H1 (cell line): ENCODE measurements at regions not wholly inside any gene's neighbourhood (a gene's known extent, or its start where the extent isn't known, plus 50 kb on each side); places are given as distances from the start of the nearest gene placed in this dataset.

Experiments
- CTCF ChIA-PET: fragments of 300-600 bp; sonication (Branson Sonifier 250); formaldehyde crosslinking; loops from one replicate; lab custom pipeline; 2021; ENCODE audit not compliant: partially characterized antibody; lab: Charles Lee
- POLR2A ChIA-PET: fragments of 300-600 bp; sonication (Branson Sonifier 250); formaldehyde crosslinking; loops from one replicate; lab custom pipeline; 2021; ENCODE audit warnings: inconsistent platforms; ENCODE audit not compliant: partially characterized antibody; lab: Charles Lee
- DNase-seq, 2 experiments: peaks; one replicate each; pipeline versions ENCODE4 v3.0.0 to v3.0.0-alpha.2; 2010 to 2022; ENCODE audit warnings: low spot score in 2 of 2, low read depth in 1 of 2, mixed read lengths in 1 of 2
- FAIRE-seq: peaks from 2 replicates; lab custom pipeline; 2011; peaks lifted over from hg19 to GRCh38; lab: Jason Lieb, UNC
- H2AFZ ChIP-seq: 2 replicates; pipeline ENCODE4 v1.8.1; 2012; ENCODE audit warnings: low read length, inconsistent platforms
- H2AK5ac ChIP-seq: 2 replicates; pipeline ENCODE4 v1.6.1; 2013; ENCODE audit warnings: low read depth, low read length
- H2BK120ac ChIP-seq: replicated peaks from 2 replicates; pipeline ENCODE3; 2013; ENCODE audit warnings: low read depth, low read length, inconsistent platforms
- H2BK12ac ChIP-seq: 2 replicates; pipeline ENCODE4 v1.6.1; 2013; ENCODE audit warnings: low read depth, low read length
- H2BK15ac ChIP-seq: 2 replicates; pipeline ENCODE4 v1.6.1; 2013; ENCODE audit warnings: low read length
- H2BK20ac ChIP-seq: 2 replicates; pipeline ENCODE4 v1.6.1; 2013; ENCODE audit warnings: low read length
- H2BK5ac ChIP-seq: 2 replicates; pipeline ENCODE4 v1.6.1; 2013; ENCODE audit warnings: low read depth, low read length
- H3K14ac ChIP-seq: 2 replicates; pipeline ENCODE4 v1.6.1; 2013; ENCODE audit warnings: inconsistent platforms; ENCODE audit not compliant: insufficient read length
- H3K18ac ChIP-seq: 2 replicates; pipeline ENCODE4 v1.6.1; 2013; ENCODE audit warnings: low read length; ENCODE audit errors: extremely low read depth
- H3K23ac ChIP-seq: 2 replicates; pipeline ENCODE4 v1.6.1; 2013; ENCODE audit warnings: inconsistent platforms; ENCODE audit not compliant: insufficient read length
- H3K23me2 ChIP-seq: 2 replicates; pipeline ENCODE4 v1.6.1; 2013; ENCODE audit warnings: low read depth, low read length
- H3K27ac ChIP-seq: 2 replicates; pipeline ENCODE4 v1.6.1; 2011; ENCODE audit warnings: low read depth, low read length, inconsistent platforms
- H3K27me3 ChIP-seq, 4 experiments: replicated peaks in 1 of 4; 1 replicate in 1 of 4; 2 replicates in 3 of 4; pipeline versions ENCODE4 v1.6.1 to v1.8.1; 2011 to 2013; ENCODE audit warnings: low read length in 3 of 4, mild to moderate bottlenecking in 3 of 4, inconsistent platforms in 2 of 4, mixed read lengths in 2 of 4, moderate library complexity in 1 of 4; ENCODE audit not compliant: control insufficient read depth in 3 of 4, insufficient read depth in 3 of 4; ENCODE audit errors: extremely low read depth in 1 of 4
- H3K36me3 ChIP-seq, 4 experiments: 2 replicates each; pipeline versions ENCODE4 v1.6.1 to v1.8.1; 2011 to 2013; ENCODE audit warnings: mild to moderate bottlenecking in 4 of 4, low read length in 3 of 4, moderate library complexity in 2 of 4, control low read depth in 1 of 4, inconsistent platforms in 1 of 4; ENCODE audit not compliant: insufficient read depth in 4 of 4, control insufficient read depth in 2 of 4
- H3K4ac ChIP-seq: replicated peaks from 2 replicates; pipeline ENCODE3; 2013; ENCODE audit warnings: low read length, low read depth, mixed read lengths, inconsistent platforms; ENCODE audit not compliant: insufficient read length
- H3K4me1 ChIP-seq, 4 experiments: replicated peaks in 1 of 4; 1 replicate in 1 of 4; 2 replicates in 3 of 4; pipeline versions ENCODE4 v1.6.1 to v1.8.1; 2011 to 2013; ENCODE audit warnings: low read length in 3 of 4, inconsistent platforms in 2 of 4, mixed read lengths in 1 of 4; ENCODE audit not compliant: insufficient read depth in 4 of 4, control insufficient read depth in 3 of 4
- H3K4me2 ChIP-seq, 2 experiments: 2 replicates each; pipeline versions ENCODE4 v1.6.1 to v1.8.1; 2011 to 2013; ENCODE audit warnings: low read depth in 2 of 2, low read length in 2 of 2, control low read depth in 1 of 2, inconsistent platforms in 1 of 2, mild to moderate bottlenecking in 1 of 2; ENCODE audit not compliant: insufficient read depth in 1 of 2
- H3K4me3 ChIP-seq, 4 experiments: fragments of 200-600, 300-600 bp in 1 of 4; sonication (generic), shearing (Covaris generic), sonication (Bioruptor Twin) in 1 of 4; 2 replicates each; pipeline versions ENCODE4 v1.5.1 to v1.8.1; 2011 to 2016; ENCODE audit warnings: low read length in 4 of 4, low read depth in 3 of 4, control low read depth in 2 of 4, inconsistent platforms in 2 of 4, mild to moderate bottlenecking in 2 of 4, mixed read lengths in 1 of 4, moderate library complexity in 1 of 4; ENCODE audit not compliant: insufficient read depth in 2 of 4; ENCODE audit errors: extremely low read depth in 1 of 4
- H3K56ac ChIP-seq: replicated peaks from 2 replicates; pipeline ENCODE3; 2013; ENCODE audit warnings: low read depth, mild to moderate bottlenecking, mixed read lengths, low read length, inconsistent platforms; ENCODE audit not compliant: insufficient read length
- H3K79me1 ChIP-seq: 2 replicates; pipeline ENCODE4 v1.6.1; 2013; ENCODE audit warnings: low read depth, low read length, control low read depth
- H3K79me2 ChIP-seq, 2 experiments: 2 replicates each; pipeline versions ENCODE4 v1.6.1 to v1.8.1; 2012 to 2013; ENCODE audit warnings: low read length in 2 of 2, mild to moderate bottlenecking in 2 of 2, inconsistent platforms in 1 of 2; ENCODE audit not compliant: insufficient read depth in 2 of 2, control insufficient read depth in 1 of 2
- H3K9ac ChIP-seq, 4 experiments: replicated peaks in 1 of 4; 1 replicate in 1 of 4; 2 replicates in 3 of 4; pipeline versions ENCODE4 v1.6.1 to v1.8.1; 2011 to 2013; ENCODE audit warnings: low read depth in 3 of 4, low read length in 3 of 4, control low read depth in 2 of 4, mild to moderate bottlenecking in 2 of 4, moderate library complexity in 2 of 4, inconsistent platforms in 1 of 4; ENCODE audit errors: extremely low read depth in 1 of 4
- H3K9me3 ChIP-seq, 2 experiments: 2 replicates each; pipeline versions ENCODE4 v1.6.1 to v1.8.1; 2012 to 2013; ENCODE audit warnings: mild to moderate bottlenecking in 2 of 2, moderate library complexity in 2 of 2, control low read depth in 1 of 2, inconsistent platforms in 1 of 2, low read depth in 1 of 2, low read length in 1 of 2, mixed read lengths in 1 of 2; ENCODE audit not compliant: insufficient read depth in 2 of 2
- H4K20me1 ChIP-seq, 2 experiments: replicated peaks in 1 of 2; 2 replicates each; pipeline versions ENCODE3 to v1.8.1; 2011 to 2013; ENCODE audit warnings: inconsistent platforms in 2 of 2, low read length in 2 of 2, mild to moderate bottlenecking in 1 of 2; ENCODE audit not compliant: insufficient read depth in 2 of 2, control insufficient read depth in 1 of 2
- H4K5ac ChIP-seq: 2 replicates; pipeline ENCODE4 v1.6.1; 2013; ENCODE audit warnings: low read length, low read depth, mixed read lengths, inconsistent platforms; ENCODE audit not compliant: insufficient read length
- H4K8ac ChIP-seq: 2 replicates; pipeline ENCODE4 v1.8.0; 2013; ENCODE audit warnings: mild to moderate bottlenecking, moderate library complexity, low read length, inconsistent platforms; ENCODE audit not compliant: insufficient read depth; ENCODE audit errors: extremely low read depth
- H4K91ac ChIP-seq: replicated peaks from 2 replicates; pipeline ENCODE3; 2013; ENCODE audit warnings: low read length, mixed read lengths, inconsistent platforms; ENCODE audit not compliant: insufficient read length
- CBX5 ChIP-seq: fragments of 300-800, 300-1000 bp; sonication (generic); IDR thresholded peaks from 2 replicates; pipeline ENCODE4 v1.7.1; 2016; ENCODE audit warnings: antibody characterized with exemption, low read length, low read depth
- CTBP2 ChIP-seq: IDR thresholded peaks from 2 replicates; pipeline ENCODE4 v1.7.0; 2011; ENCODE audit warnings: borderline replicate concordance, mild to moderate bottlenecking, moderate library complexity, mixed read lengths, low read length; ENCODE audit not compliant: insufficient read depth, insufficient read length
- CTCF ChIP-seq, 3 experiments: IDR thresholded peaks; 1 replicate in 2 of 3; 2 replicates in 1 of 3; pipeline versions ENCODE4 v1.5.1 to v1.6.1; 2011; ENCODE audit warnings: low read length in 3 of 3, mild to moderate bottlenecking in 3 of 3, inconsistent platforms in 2 of 3, low read depth in 1 of 3, moderate library complexity in 1 of 3; ENCODE audit not compliant: insufficient read depth in 1 of 3; ENCODE audit errors: control extremely low read depth in 1 of 3
- JUN ChIP-seq: IDR thresholded peaks from 2 replicates; pipeline ENCODE4 v1.6.1; 2011; ENCODE audit warnings: low read depth, mild to moderate bottlenecking, improper control_type of control experiment, low read length
- KDM1A ChIP-seq: fragments of 200-600, 300-600 bp; sonication (generic); IDR thresholded peaks from 2 replicates; pipeline ENCODE4 v1.7.1; 2016; ENCODE audit warnings: mild to moderate bottlenecking, low read length, borderline replicate concordance
- POLR2A ChIP-seq, 2 experiments: IDR thresholded peaks; 1 replicate in 1 of 2; 2 replicates in 1 of 2; pipeline ENCODE4 v1.6.1; 2011; ENCODE audit warnings: low read depth in 2 of 2, low read length in 2 of 2, mild to moderate bottlenecking in 2 of 2; ENCODE audit errors: control extremely low read depth in 1 of 2
- POU5F1 ChIP-seq: IDR thresholded peaks from 2 replicates; pipeline ENCODE4 v1.6.1; 2011; ENCODE audit warnings: low read depth, mild to moderate bottlenecking, low read length, moderate library complexity
- RAD21 ChIP-seq, 2 experiments: IDR thresholded peaks in 1 of 2; conservative IDR thresholded peaks in 1 of 2; 2 replicates each; pipeline ENCODE4 v1.6.1; 2011; ENCODE audit warnings: low read depth in 2 of 2, low read length in 2 of 2, improper control_type of control experiment in 1 of 2, inconsistent platforms in 1 of 2, mild to moderate bottlenecking in 1 of 2, moderate library complexity in 1 of 2
- TAF7 ChIP-seq: optimal IDR thresholded peaks from 2 replicates; pipeline ENCODE3; 2011; ENCODE audit warnings: low read depth, mild to moderate bottlenecking, inconsistent platforms, low read length, moderate library complexity, borderline replicate concordance
- TEAD4 ChIP-seq: IDR thresholded peaks from 2 replicates; pipeline ENCODE4 v1.6.1; 2012; ENCODE audit warnings: low read depth, low read length, inconsistent platforms, mixed read lengths
- ZNF274 ChIP-seq: IDR thresholded peaks from 2 replicates; pipeline ENCODE4 v1.7.0; 2012; ENCODE audit warnings: low read length, borderline replicate concordance; ENCODE audit errors: extremely low read depth
- WGBS, 2 experiments: shearing (Covaris generic) in 1 of 2; methylation state at CpG; one replicate each; pipeline versions ENCODE4 v1.1.6 to v1.1.7; 2013 to 2015; ENCODE audit warnings: low lambda C conversion rate in 2 of 2, mixed read lengths in 2 of 2, inconsistent platforms in 1 of 2, low coverage in 1 of 2, missing lambda C conversion rate in 1 of 2; ENCODE audit not compliant: insufficient replicate concordance in 2 of 2, insufficient coverage in 1 of 2, insufficient read length in 1 of 2; ENCODE audit errors: extremely low coverage in 1 of 2, missing lambda C conversion rate in 1 of 2; 5-methylcytosine and 5-hydroxymethylcytosine counted together
- TF ChIP-seq, protein P1 (sequence below): IDR thresholded peaks from 2 replicates; pipeline ENCODE4 v1.6.1; 2012; ENCODE audit warnings: inconsistent platforms

- Histone ChIP-seq H2AFZ (no peak overlapping the region), H3K4me3 (no peak overlapping the region), H2BK12ac (no peak overlapping the region), H2AK5ac (no peak overlapping the region), H3K4ac (no peak overlapping the region), H3K79me2 (no peaks in the 10 kb centered on the region), H4K8ac (no peak overlapping the region), H3K23ac (no peak overlapping the region), H4K5ac (no peak overlapping the region), H3K4me1 (no peaks in the 10 kb centered on the region; a peak in 1 of 7 replicates), H3K9ac (no peak overlapping the region), H3K56ac (no peak overlapping the region), H3K23me2 (no peaks in the 10 kb centered on the region), H2BK20ac (no peak overlapping the region), H3K14ac (no peak overlapping the region), H3K79me1 (no peaks in the 10 kb centered on the region), H3K4me2 (no peak overlapping the region), H3K9me3 (no peaks in the 10 kb centered on the region), H4K20me1 (no peaks in the 10 kb centered on the region), H2BK15ac (no peak overlapping the region), H3K27ac (no peak overlapping the region), H2BK120ac (no peak overlapping the region), H3K36me3 (no peaks in the 10 kb centered on the region), H3K18ac (no peak overlapping the region), H4K91ac (no peak overlapping the region), H2BK5ac (no peak overlapping the region), H3K27me3 (no peaks in the 10 kb centered on the region)
- WGBS, 2 experiments = 58% methylated on average over 2 of the region's 2 CpGs; no CpG with 5 or more reads in 1 of the 2 experiments
- FAIRE-seq (peak; percentile 50), DNase-seq (no peak)
- POLR2A ChIA-PET = no interaction called here
- CTCF ChIA-PET = no interaction called here
- no peak for TF ChIP-seq CBX5
- no peak for TF ChIP-seq JUN
- TF ChIP-seq KDM1A = no peak
- TF ChIP-seq TAF7 = no peak
- TF ChIP-seq, protein P1, sequence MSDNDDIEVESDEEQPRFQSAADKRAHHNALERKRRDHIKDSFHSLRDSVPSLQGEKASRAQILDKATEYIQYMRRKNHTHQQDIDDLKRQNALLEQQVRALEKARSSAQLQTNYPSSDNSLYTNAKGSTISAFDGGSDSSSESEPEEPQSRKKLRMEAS = no peak
- TF ChIP-seq CTCF (IDR thresholded peaks at IDR 0.05; ENCODE audit: control extremely low read depth in 1 of 3, insufficient read depth in 1 of 3, low read depth in 1 of 3, low read length in 3 of 3) = peak in 1 of 3 experiments; percentile 58; a peak in 1 of 4 replicates
- peak; percentile 92 for TF ChIP-seq TEAD4
- no peak for TF ChIP-seq POLR2A (IDR thresholded peaks at IDR 0.05; ENCODE audit: control extremely low read depth in 1 of 2, low read depth in 2 of 2, low read length in 2 of 2)
- no peak for TF ChIP-seq ZNF274
- TF ChIP-seq POU5F1 = no peak
- TF ChIP-seq RAD21 (IDR thresholded peaks at IDR 0.05 in 1 of 2, conservative IDR thresholded peaks at IDR 0.05 in 1 of 2; ENCODE audit: low read depth in 2 of 2, low read length in 2 of 2) = peak in 1 of 2 experiments; percentile 28; a peak in 1 of 4 replicates
- no peak for TF ChIP-seq CTBP2
Measured at GRCh38 chr10:9211228-9211627, 1156.7 kb downstream of the GATA3 start.
